ENCODE measurements at regions not wholly inside any gene's neighbourhood (a gene's known extent, or its start where the extent isn't known, plus 50 kb on each side); places are given as distances from the start of the nearest gene placed in this dataset.

- DNase-seq = no peak
Observed at GRCh38 chr4:12827966-12828365, 656.2 kb downstream of the RAB28 start.

GRCh38 chr4:12791536-12791935 is 692.6 kb downstream of the RAB28 start:
- DNase-seq = no peak

GRCh38 chr4:12787261-12787660 is 696.9 kb downstream of the RAB28 start:
- DNase-seq = no peak

- no peak for DNase-seq
Observed at GRCh38 chr4:12778706-12779105, 705.4 kb downstream of the RAB28 start.

- DNase-seq = no peak
Observed at GRCh38 chr4:12778191-12778590, 705.9 kb downstream of the RAB28 start.

GRCh38 chr4:12770351-12770750 is 713.8 kb downstream of the RAB28 start:
- no peak for DNase-seq

- no peak for DNase-seq
Observed at GRCh38 chr4:12761694-12762093, 722.4 kb downstream of the RAB28 start.

- DNase-seq = no peak
Observed at GRCh38 chr4:12747154-12747553, 737.0 kb downstream of the RAB28 start.

- DNase-seq = no peak
Observed at GRCh38 chr4:12746221-12746620, 737.9 kb downstream of the RAB28 start.

GRCh38 chr4:12734586-12734985 is 749.6 kb downstream of the RAB28 start:
- DNase-seq = no peak

GRCh38 chr4:12729384-12729783 is 754.8 kb downstream of the RAB28 start:
- DNase-seq = no peak

GRCh38 chr4:12724510-12724909 is 759.6 kb downstream of the RAB28 start:
- no peak for DNase-seq

GRCh38 chr4:12723849-12724447 is 760.2 kb downstream of the RAB28 start:
- DNase-seq = no peak

- DNase-seq = no peak
Observed at GRCh38 chr4:12716896-12717295, 767.2 kb downstream of the RAB28 start.

- no peak for DNase-seq
Observed at GRCh38 chr4:12712648-12713339, 771.3 kb downstream of the RAB28 start.

- no peak for DNase-seq
Observed at GRCh38 chr4:12707381-12708175, 776.6 kb downstream of the RAB28 start.

- no peak for DNase-seq
Observed at GRCh38 chr4:12703036-12703435, 781.1 kb downstream of the RAB28 start.

- DNase-seq = no peak
Observed at GRCh38 chr4:12701384-12701783, 782.8 kb downstream of the RAB28 start.

- no peak for DNase-seq
Observed at GRCh38 chr4:12697970-12698369, 786.2 kb downstream of the RAB28 start.

GRCh38 chr4:12692815-12693214 is 791.3 kb downstream of the RAB28 start:
- no peak for DNase-seq

- no peak for DNase-seq
Observed at GRCh38 chr4:12691168-12691567, 793.0 kb downstream of the RAB28 start.

GRCh38 chr4:12689457-12689856 is 794.7 kb downstream of the RAB28 start:
- no peak for DNase-seq

GRCh38 chr4:12679217-12679616 is 804.9 kb downstream of the RAB28 start:
- no peak for DNase-seq

GRCh38 chr4:12674184-12674583 is 810.0 kb downstream of the RAB28 start:
- no peak for DNase-seq

Measured in CD4-positive, alpha-beta T cell treated with Interferon gamma for 1 hour (primary cell).